ENCODE measurements at regions not wholly inside any gene's neighbourhood (a gene's known extent, or its start where the extent isn't known, plus 50 kb on each side); places are given as distances from the start of the nearest gene placed in this dataset.

DNA sequence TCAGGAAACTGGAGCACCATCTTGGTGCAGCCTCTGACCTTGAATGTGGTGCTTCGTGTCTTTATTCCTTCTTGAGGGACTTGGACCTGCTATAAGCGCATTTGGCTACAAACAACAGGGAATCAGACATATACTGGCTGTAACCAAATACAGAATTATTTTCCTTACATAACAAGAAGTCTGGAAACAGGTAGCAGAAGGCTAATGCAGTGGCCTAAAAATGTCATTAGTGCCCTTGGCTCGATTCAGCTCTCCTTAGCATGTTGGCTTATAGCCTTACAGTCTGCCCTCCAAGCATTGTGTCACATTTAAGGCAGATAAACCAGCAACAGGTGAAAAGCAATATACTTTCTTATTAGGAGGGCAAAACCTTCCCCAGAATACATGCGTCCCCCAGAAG lies 655.4 kb downstream of the XIRP2 start:
- no peak for DNase-seq (ENCODE audit: low read depth in 2 of 3, low spot score in 2 of 3)

DNA sequence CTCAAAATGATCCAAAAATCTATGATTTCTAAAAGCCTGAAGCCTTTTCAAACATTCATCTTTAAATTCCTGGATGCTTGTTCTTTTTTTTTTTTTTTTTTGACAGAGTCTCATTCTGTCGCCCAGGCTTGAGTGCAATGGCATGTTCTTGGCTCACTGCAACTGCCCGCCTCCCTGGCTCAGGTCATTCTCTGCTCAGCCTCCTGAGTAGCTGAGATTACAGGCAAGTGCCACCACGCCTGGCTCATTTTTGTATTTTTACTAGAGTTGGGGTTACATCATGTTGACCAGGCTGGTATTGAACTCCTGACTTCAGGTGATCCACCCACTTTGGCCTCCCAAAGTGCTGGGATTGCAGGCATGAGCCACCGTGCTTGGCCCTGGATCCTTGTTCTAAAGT lies 649.5 kb downstream of the XIRP2 start:
- no peak for DNase-seq (ENCODE audit: low read depth in 2 of 3, low spot score in 2 of 3)

DNA sequence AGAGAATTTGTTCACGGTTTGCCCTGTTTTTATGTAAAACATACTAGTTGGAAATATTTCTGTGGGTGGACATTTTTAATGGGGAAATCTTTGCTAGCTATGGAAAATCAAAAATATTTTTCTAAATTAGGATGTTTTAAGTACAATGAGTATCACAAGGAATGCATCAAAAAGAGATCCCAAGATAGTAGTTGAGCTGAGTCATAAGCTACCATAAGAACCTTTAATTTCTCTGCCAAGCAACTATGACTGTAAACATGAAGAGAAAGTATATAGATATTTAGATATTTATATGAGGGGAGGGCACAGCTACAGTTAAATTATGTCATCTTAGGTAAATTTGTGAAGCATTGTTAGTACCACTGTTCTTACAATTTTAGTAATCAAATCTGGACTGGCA lies 646.2 kb downstream of the XIRP2 start:
- no peak for DNase-seq (ENCODE audit: low read depth in 2 of 3, low spot score in 2 of 3)

DNA sequence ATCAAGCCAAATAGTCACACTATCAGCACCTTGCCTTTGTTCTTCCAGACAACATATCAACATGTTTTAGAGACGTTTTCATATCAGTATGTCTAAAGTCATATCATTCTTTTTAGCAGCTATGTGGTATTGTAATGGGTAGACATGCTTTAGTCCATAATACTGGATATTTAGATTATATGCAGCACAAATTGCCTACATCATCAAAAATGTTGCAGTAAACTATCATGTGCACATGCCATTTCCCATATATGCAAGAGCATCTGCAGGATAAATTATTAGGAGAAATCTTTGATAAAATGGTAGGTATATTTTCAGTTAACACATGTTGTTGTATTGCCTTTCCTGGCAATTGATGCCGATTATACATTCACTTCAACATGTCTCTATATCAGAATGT lies 636.5 kb downstream of the XIRP2 start:
- DNase-seq (ENCODE audit: low read depth in 2 of 3, low spot score in 2 of 3): no peak

DNA sequence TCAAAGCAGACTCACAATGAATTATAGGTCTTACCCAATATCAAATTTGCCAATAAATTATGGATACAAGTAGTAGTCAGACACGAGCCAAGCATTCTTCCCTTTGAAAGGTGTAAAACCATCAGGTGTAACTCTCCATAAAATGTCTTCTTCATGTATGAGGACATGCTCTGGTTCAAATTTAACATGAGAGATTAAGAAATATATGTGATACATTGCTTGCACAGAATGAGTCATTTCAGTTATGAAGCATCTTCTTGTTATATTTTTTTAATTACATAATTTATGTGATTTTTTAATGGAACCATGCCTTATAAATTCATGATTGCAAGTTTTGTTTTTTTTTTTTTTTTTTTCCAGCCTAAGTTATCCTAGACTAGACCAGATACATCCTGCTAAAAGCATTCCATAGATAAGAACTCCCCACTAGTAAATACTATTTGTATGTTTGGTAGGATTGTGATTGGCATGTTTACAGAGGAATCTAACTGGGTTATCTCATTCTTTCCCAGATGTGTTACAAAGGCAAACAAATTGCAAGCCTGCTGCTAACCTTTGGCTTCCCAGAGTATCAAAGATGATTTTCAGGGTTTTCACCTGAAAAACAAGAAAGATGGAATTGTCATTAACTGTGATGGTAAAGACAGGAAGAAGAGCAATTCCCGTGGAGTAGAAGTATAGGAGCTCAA lies 621.9 kb downstream of the XIRP2 start:
- DNase-seq (ENCODE audit: low read depth in 2 of 3, low spot score in 2 of 3): no peak

DNA sequence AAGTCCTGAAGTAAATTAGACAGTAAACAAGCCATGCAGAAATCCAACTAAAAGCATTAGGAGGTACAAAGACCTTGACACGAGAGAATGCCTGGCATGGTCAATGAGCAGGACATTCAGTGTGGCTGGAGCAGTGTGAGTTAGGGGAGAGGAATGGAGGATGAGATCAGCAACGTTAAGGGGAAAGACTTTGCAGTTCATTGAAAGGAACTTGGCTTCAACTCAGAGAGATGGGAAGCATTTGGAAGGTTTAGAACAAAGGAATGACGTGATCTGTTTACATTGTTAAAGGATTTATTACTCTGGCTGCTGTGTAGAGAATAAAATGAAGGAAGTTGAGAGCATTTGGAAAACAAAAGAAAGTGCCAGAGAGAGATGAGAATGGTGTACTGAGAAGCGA lies 621.3 kb downstream of the XIRP2 start:
- no peak for DNase-seq (ENCODE audit: low read depth in 2 of 3, low spot score in 2 of 3)

DNA sequence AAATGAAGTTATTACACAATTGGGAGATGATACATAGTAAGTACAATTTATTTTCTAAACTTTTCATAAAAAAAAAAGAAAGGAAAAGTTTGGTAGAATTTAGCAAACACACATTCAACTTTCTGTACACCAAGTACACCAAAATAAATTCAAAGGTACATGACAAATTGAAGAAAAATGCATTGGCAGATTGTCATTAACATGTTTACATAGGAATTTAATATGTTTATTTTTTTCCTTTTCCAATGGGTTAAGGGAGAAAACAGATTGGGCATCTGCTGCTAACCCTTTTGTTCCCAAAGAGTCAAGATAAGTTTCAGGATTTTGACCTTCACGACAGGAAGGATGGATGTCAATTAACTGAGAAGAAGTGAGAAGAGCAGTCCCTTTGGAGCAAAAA lies 620.4 kb downstream of the XIRP2 start:
- DNase-seq (ENCODE audit: low read depth in 2 of 3, low spot score in 2 of 3): no peak

DNA sequence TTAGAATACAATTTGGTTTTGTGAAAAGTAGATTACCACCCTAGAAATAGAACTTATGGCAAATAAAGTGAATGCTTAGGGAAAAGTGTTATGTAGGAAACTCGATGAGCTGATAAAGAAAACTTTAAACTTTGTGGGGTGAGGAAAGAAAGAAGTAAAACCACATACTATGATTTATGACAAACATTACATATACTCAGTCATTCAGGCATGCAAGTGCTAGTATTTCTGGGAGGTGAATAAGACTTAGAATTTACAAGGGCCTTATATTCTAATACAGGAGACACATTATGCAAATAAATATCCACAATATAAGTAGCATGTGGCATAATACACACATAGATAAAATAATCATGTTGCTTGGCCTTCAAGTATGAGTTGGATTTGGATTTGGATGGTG lies 618.1 kb downstream of the XIRP2 start:
- no peak for DNase-seq (ENCODE audit: low read depth in 2 of 3, low spot score in 2 of 3)

DNA sequence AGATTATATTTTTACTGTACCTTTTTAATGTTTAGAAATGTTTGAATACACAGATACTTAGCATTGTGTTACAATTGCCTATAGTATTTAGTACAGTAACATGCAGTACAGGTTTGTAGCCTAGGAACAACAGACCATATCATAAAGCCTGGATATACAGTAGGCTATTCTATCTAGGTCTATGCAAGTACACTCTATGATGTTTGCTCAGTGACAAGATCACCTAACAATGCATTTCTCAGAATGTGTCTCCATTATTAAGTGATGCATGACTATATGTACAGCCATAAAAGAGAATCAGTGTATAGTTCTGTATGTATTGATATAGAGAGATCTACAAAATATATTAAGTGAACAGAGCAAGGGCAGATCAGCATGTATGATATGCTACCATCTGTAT lies 616.4 kb downstream of the XIRP2 start:
- no peak for DNase-seq (ENCODE audit: low read depth in 2 of 3, low spot score in 2 of 3)

DNA sequence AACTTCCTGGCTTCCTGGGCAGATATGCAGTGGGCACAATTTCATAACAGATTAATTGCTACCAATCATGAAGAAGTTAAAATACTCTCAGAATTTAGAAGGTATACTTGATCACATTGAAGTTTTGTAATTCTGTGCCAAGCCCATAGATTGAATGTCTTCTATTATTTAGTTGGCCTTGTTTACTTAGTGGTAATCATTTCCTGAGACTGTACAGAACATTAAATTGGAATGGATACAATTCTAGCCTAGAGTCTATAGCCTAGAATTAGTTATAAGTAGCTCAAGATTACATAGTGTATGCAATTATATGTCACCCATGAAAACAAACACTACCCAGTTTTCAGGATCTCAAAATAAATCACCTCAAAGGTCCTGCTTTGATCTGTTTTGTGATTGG lies 615.8 kb downstream of the XIRP2 start:
- no peak for DNase-seq (ENCODE audit: low read depth in 2 of 3, low spot score in 2 of 3)

DNA sequence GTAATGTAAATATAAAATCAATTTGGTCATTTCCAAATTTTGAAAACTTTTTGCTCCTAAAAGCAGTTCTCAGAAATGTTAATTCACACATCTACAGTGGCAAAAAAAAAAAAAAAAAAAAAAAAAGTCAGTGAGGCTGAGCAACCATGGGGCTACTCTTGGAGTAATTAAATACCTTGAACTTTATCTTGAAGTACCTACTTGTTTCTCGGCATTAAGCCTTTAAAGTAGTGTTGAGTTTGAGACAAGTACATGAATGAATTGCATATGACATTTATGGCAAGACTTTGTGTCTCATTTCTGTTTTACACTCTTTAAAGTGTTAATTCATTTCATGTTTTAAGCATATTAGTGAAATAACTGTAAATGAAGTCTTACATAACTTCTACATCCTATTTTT lies 613.3 kb downstream of the XIRP2 start:
- DNase-seq (ENCODE audit: low read depth in 2 of 3, low spot score in 2 of 3): no peak

DNA sequence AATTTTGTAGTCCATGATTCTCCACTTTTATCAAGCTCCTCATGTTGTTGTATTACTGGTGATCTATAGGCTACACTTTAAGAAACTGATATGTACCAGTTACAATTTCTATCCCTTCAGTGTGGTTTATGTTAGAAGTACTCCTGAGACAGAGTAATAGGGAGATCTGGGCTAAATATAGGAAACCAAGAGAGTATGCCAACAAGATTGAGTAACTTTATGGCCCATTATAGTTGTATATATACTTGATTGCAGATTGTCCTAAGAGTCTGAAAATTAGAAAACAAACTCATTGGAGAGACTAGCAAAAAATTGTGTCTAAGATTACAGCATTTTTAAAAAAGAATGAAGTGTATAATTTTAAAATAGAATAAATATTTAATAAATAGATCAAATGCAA lies 605.6 kb downstream of the XIRP2 start:
- no peak for DNase-seq (ENCODE audit: low read depth in 2 of 3, low spot score in 2 of 3)

DNA sequence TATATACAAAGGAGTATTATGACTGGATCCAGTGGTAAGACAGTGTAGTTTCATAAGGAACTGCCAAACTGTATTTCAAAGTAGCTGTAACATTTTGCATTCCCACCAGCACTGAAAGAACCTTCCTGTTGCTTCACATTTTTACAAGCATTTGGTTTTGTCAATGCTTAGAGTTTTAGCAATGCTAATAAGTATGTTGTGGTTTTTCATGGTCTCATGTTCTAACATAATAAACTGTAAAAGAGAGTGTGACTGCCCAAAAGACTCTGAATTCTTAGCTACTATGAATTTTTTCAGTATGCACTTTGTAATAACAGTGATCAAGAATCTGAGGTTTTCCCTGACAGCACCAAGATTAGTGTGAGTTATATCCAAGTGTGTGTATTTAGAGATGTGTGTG lies 604.2 kb downstream of the XIRP2 start:
- no peak for DNase-seq (ENCODE audit: low read depth in 2 of 3, low spot score in 2 of 3)

DNA sequence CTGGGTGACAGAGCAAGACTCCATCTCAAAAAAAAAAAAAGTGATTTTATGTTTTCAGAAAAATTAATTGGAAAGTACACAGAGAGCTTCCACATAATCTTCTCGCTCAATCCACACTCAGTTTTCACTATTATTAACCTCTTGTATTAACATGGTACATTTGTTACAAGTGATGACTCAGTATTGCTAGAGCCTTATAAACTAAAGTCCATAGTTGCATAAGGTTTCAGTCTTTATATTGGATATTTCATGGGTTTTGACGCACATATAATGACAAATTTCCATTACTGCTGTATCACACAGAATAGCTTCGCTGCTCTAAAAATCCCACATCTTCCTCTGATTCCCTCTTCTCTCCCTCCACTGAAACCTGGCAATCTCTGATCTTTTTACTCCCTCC lies 603.5 kb downstream of the XIRP2 start:
- no peak for DNase-seq (ENCODE audit: low read depth in 2 of 3, low spot score in 2 of 3)

DNA sequence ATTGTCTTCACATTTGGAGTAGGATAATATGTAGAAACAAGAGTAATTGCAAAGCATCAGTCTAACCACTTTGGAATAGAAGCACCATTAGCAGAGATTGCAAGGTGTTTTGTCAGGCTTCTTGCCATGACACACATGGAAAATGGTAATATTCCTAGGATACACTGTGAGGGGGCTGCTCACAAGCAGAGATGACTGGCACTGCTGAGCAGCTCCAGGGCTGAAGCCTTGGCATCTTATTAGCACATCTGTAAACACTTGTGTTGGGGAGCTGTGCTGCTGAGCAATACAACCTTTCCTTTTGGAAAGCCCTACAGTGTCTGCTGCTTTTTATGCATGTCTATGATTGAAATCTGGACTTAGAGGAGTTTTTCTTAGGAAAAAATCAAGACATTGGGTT lies 602.2 kb downstream of the XIRP2 start:
- DNase-seq (ENCODE audit: low read depth in 2 of 3, low spot score in 2 of 3): no peak

DNA sequence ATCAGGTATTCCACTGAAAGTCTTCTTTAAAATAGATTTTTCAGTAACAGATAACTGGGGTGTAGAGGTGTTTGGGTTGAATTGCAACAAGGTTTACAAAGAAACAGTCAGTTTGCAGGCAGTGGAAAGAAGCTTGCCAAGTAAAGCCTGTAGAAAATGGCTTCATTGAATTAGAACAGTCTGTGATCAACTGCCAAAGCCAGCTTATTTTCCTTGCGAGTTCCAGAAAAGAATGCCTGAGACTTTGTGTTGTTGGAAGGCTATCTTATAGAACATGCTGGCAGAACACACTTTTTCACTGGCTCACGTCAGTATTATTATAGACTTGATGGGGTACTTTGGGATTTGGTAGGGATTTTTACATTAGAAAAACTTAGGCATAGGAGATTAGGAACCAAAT lies 601.0 kb downstream of the XIRP2 start:
- no peak for DNase-seq (ENCODE audit: low read depth in 2 of 3, low spot score in 2 of 3)

DNA sequence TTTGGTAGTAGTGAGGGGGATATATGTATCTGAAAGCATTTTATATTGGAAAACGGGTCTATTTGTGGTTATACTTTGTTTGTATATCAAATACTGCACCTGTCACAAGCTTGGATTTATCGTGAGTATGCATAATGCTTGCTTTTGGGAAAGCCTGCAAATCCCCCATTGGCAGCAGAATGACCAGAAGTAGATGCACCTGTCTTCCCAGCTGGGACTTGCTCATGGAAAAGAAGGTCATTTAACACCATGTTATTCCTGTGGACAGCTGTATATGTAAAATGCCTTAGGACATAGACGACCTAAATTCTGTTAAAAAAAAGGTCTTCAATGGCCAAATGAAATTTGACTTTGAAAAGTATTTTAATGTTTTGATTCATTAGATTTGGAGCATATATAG lies 599.4 kb downstream of the XIRP2 start:
- DNase-seq (ENCODE audit: low read depth in 2 of 3, low spot score in 2 of 3): no peak

DNA sequence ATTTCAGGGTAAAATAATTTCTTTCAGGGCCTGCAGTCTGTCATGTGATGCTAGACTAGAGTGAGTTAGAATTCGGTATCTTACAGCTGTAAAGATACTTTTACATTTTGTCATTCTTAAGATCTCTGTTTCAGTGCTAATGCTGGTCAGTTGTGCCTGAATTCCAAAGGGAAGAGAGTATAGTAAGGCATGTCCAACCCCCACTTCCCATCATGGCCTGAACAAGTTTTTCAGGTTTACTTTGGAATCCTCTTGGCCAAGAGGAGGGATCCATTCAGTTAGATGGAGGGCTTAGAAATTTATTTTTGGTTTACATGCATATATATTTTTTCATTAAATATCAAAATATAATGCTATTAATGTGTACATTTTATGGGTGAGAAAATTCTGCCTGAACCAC lies 596.6 kb downstream of the XIRP2 start:
- DNase-seq (ENCODE audit: low read depth in 2 of 3, low spot score in 2 of 3): no peak

DNA sequence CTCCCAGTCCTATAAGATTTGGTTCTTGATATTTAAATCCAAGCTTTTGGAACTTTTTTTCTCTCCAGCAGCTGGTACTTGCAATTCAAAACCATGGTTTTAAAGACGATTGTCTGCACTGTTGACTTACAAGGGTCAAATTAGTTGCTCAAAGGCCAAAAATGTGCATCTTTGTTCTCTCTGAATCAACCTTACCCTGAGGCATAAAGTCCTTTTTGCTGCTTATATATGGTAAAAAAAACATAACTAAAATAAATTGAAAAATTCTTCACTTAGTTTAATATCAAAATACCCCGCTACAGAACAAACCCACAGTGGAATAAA lies 592.7 kb downstream of the XIRP2 start:
- DNase-seq (ENCODE audit: low read depth in 2 of 3, low spot score in 2 of 3): no peak

DNA sequence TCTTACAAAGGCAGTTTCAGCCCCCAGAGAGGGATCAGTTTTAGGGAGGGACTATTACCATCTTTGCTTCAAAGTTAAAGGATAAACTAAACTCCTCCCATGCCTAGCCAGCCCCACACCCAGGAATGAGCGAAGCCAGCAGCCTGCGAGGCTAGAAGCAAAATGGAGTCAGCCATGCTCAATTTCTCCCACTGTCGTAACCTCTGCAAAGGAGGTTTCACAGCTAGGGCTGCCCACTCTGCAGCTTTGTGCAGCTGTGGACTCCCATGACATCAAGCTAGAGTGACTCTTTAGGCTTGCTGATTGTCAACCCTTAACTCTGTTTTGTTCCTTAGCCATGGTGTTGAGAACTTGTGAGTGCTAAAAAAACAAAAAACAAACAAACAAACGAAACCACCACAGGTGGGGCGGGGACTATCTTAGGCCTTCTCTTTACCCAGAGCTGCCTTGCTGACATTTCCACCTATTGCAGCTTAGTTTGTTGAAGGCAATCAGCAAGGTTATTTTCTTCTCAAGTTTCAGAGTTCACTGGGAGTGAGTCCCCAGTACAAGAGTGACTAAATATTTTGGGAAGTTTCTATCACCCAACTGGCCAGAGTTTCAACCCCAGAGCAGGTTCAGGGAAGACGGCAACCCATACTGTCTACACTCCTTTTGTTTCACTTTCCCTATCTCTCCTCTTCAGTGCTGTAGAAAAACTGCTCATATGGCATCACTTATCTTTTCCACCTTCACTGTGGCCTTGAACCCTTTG lies 592.1 kb downstream of the XIRP2 start:
- no peak for DNase-seq (ENCODE audit: low read depth in 2 of 3, low spot score in 2 of 3)

DNA sequence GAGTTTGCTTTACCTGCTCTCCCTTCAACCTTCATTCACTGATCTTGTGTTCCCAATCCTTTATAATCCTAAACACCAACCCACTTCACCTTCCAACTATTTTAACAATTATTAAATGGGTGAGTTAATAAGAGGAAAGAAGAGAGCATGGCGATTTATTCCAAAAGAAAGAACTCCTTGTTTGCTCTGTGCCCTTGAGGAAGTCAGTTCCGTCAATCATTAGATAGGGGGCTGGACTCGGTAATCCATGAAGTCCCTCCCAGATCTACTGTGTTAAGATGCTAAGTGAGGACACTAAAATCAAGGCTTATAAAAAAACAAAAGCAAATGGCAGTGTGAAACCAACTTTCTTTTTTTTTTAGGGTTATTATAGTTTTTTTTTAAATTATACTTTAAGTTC lies 589.9 kb downstream of the XIRP2 start:
- DNase-seq (ENCODE audit: low read depth in 2 of 3, low spot score in 2 of 3): no peak

DNA sequence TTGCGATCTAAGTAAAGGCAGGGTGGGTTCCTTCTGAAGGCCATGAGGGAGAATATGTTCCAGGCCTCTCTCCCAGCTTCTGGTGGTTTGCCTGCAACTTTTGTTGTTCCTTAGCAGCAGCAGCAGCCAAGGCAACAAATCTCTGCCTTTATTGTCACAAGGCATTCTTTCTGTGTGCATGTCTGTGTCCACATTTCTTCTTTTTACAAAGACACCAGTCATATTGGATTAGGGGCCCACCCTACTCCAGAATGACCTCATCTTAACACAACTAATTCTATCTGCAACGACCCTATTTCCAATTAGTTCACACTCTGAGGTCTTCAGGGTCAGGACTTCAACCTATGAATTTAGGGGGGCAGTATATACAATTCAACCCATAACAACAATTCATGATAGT lies 587.5 kb downstream of the XIRP2 start:
- no peak for DNase-seq (ENCODE audit: low read depth in 2 of 3, low spot score in 2 of 3)

DNA sequence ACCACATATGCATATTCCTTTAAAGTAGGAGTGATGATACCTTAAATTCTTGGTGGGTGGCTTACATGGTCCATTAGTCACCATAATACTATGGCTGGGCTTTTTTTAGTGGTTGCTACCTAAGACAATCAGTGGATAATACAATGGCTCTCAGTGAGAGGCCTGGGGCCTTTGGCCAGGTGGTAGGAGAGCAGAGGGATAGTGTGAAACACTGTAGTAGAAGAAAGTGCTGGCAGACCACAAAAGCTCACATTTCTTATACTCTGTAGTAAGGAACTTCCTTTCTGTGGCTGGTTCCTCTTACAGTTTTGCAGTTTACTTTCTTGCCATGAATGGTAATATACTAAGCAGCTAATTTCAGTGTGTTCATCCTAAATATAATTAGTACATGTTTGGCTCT lies 583.5 kb downstream of the XIRP2 start:
- DNase-seq (ENCODE audit: low read depth in 2 of 3, low spot score in 2 of 3): no peak

All from hematopoietic multipotent progenitor cell (in vitro differentiated cells).